NT2/D1 (cell line): ENCODE measurements at regions not wholly inside any gene's neighbourhood (a gene's known extent, or its start where the extent isn't known, plus 50 kb on each side); places are given as distances from the start of the nearest gene placed in this dataset.

Source experiments
- DNase-seq: peaks from one replicate; pipeline ENCODE4 v3.0.0-alpha.2; 2011; ENCODE audit warnings: low read depth, low spot score
- H3K27me3 ChIP-seq: 2 replicates; pipeline ENCODE4 v1.6.0; 2011; ENCODE audit warnings: mild to moderate bottlenecking; ENCODE audit not compliant: insufficient read length, insufficient read depth
- H3K36me3 ChIP-seq: 2 replicates; pipeline ENCODE4 v1.6.1; 2011; ENCODE audit warnings: mild to moderate bottlenecking, low read length, mixed read lengths; ENCODE audit not compliant: insufficient read depth, insufficient read length
- H3K4me1 ChIP-seq: 2 replicates; pipeline ENCODE4 v1.5.1; 2011; ENCODE audit not compliant: insufficient read depth, insufficient read length
- H3K4me3 ChIP-seq: 2 replicates; pipeline ENCODE4 v1.5.1; 2011; ENCODE audit warnings: low read depth; ENCODE audit not compliant: insufficient read length
- H3K9ac ChIP-seq: 2 replicates; pipeline ENCODE4 v1.6.0; 2011; ENCODE audit warnings: low read depth; ENCODE audit not compliant: insufficient read length
- H3K9me3 ChIP-seq: 2 replicates; pipeline ENCODE4 v1.5.1; 2011; ENCODE audit warnings: mild to moderate bottlenecking, low read length; ENCODE audit not compliant: insufficient read depth
- SUZ12 ChIP-seq: IDR thresholded peaks from 2 replicates; pipeline ENCODE4 v1.6.1; 2011; ENCODE audit not compliant: insufficient read length, insufficient read depth; ENCODE audit errors: extremely low read depth
- YY1 ChIP-seq: IDR thresholded peaks from 2 replicates; pipeline ENCODE4 v1.6.1; 2011; ENCODE audit not compliant: insufficient read length, insufficient read depth
- ZNF274 ChIP-seq: IDR thresholded peaks from 2 replicates; pipeline ENCODE4 v1.6.1; 2011; ENCODE audit warnings: mild to moderate bottlenecking, low read depth, low read length

GRCh38 chr10:71158902-71159301 is 53.5 kb upstream of the UNC5B start:
- Histone ChIP-seq H3K4me3 (no peak overlapping the region), H3K27me3 (no peaks in the 10 kb centered on the region), H3K36me3 (no peaks in the 10 kb centered on the region), H3K4me1 (no peaks in the 10 kb centered on the region), H3K9ac (no peak overlapping the region), H3K9me3 (no peaks in the 10 kb centered on the region)
- no peak for DNase-seq
- no peak for TF ChIP-seq ZNF274
- no peak for TF ChIP-seq SUZ12
- TF ChIP-seq YY1 = no peak

GRCh38 chr10:71159892-71160291 is 52.5 kb upstream of the UNC5B start:
- DNase-seq = no peak

GRCh38 chr10:71161425-71161824 is 50.9 kb upstream of the UNC5B start:
- H3K9ac ChIP-seq = no peak overlapping the region
- no peaks in the 10 kb centered on the region for H3K27me3 ChIP-seq
- TF ChIP-seq ZNF274 (no peak), YY1 (no peak), SUZ12 (no peak)
- H3K36me3 ChIP-seq = no peaks in the 10 kb centered on the region
- DNase-seq = no peak
- no peaks in the 10 kb centered on the region for H3K4me1 ChIP-seq
- no peaks in the 10 kb centered on the region for H3K9me3 ChIP-seq
- no peak overlapping the region for H3K4me3 ChIP-seq

More at GRCh38 chr10:71159892-71160291, 52.5 kb upstream of the UNC5B start:
- Histone ChIP-seq H3K9me3 (no peaks in the 10 kb centered on the region), H3K36me3 (no peaks in the 10 kb centered on the region), H3K9ac (no peak overlapping the region), H3K27me3 (no peaks in the 10 kb centered on the region), H3K4me3 (no peak overlapping the region), H3K4me1 (no peaks in the 10 kb centered on the region)
- TF ChIP-seq ZNF274 (no peak), YY1 (no peak), SUZ12 (no peak)
